OCI-LY1 (cell line): ENCODE measurements at regions not wholly inside any gene's neighbourhood (a gene's known extent, or its start where the extent isn't known, plus 50 kb on each side); places are given as distances from the start of the nearest gene placed in this dataset.
A peak's percentile ranks its signal among the peaks of the same experiment; 100 is the strongest.

Experiments
- H2AFZ ChIP-seq: fragments of 200-600 bp; sonication (generic), shearing (Covaris generic); 2 replicates; pipeline ENCODE4 v1.6.0; 2014; ENCODE audit warnings: antibody characterized with exemption, mild to moderate bottlenecking, low read length
- H3F3A ChIP-seq: fragments of 200-600 bp; sonication (generic), shearing (Covaris generic); 2 replicates; pipeline ENCODE4 v1.6.0; 2014; ENCODE audit warnings: mild to moderate bottlenecking, antibody characterized with exemption, low read length, moderate library complexity; ENCODE audit not compliant: insufficient read depth
- H3K27ac ChIP-seq: fragments of 200-600 bp; sonication (generic); 2 replicates; pipeline ENCODE4 v1.5.1; 2014; ENCODE audit warnings: low read length, mixed run types, mild to moderate bottlenecking, low read depth; ENCODE audit not compliant: poor library complexity, severe bottlenecking
- H3K27me3 ChIP-seq: fragments of 200-600 bp; sonication (generic); 2 replicates; pipeline ENCODE4 v1.6.0; 2014; ENCODE audit warnings: antibody characterized with exemption, mild to moderate bottlenecking, low read length, moderate library complexity; ENCODE audit not compliant: insufficient read depth
- H3K36me3 ChIP-seq: fragments of 200-600 bp; sonication (generic); 2 replicates; pipeline ENCODE4 v1.6.1; 2014; ENCODE audit warnings: mild to moderate bottlenecking, antibody characterized with exemption, low read length, moderate library complexity, mixed read lengths; ENCODE audit not compliant: insufficient read depth
- H3K4me1 ChIP-seq: fragments of 200-600 bp; sonication (generic); 2 replicates; pipeline ENCODE4 v1.5.1; 2014; ENCODE audit warnings: mild to moderate bottlenecking, low read length, moderate library complexity; ENCODE audit not compliant: insufficient read depth, severe bottlenecking
- H3K4me2 ChIP-seq: fragments of 200-600 bp; sonication (generic), shearing (Covaris generic); 2 replicates; pipeline ENCODE4 v1.6.1; 2014; ENCODE audit warnings: low read length
- H3K4me3 ChIP-seq: fragments of 200-600 bp; sonication (generic); 2 replicates; pipeline ENCODE4 v1.5.1; 2014; ENCODE audit warnings: low read length, low read depth, mild to moderate bottlenecking, mixed read lengths; ENCODE audit not compliant: poor library complexity, severe bottlenecking
- H3K79me2 ChIP-seq: fragments of 200-600 bp; shearing (Covaris generic); 2 replicates; pipeline ENCODE4 v1.6.1; 2016; ENCODE audit warnings: mixed run types, low read length, mixed read lengths; ENCODE audit not compliant: insufficient read depth
- H3K9ac ChIP-seq: fragments of 200-600 bp; sonication (generic), shearing (Covaris generic); 2 replicates; pipeline ENCODE4 v1.6.1; 2014; ENCODE audit warnings: mild to moderate bottlenecking, low read length, mixed read lengths
- H3K9me2 ChIP-seq: fragments of 200-600 bp; sonication (generic), shearing (Covaris generic); 2 replicates; pipeline ENCODE4 v1.6.1; 2014; ENCODE audit warnings: low read depth, mild to moderate bottlenecking, low read length, mixed read lengths
- H3K9me3 ChIP-seq: fragments of 200-600 bp; shearing (Covaris generic); 2 replicates; pipeline ENCODE4 v1.6.1; 2014; ENCODE audit warnings: low read length, mixed read lengths
- H4K20me1 ChIP-seq: fragments of 200-600 bp; sonication (generic), shearing (Covaris generic); 2 replicates; pipeline ENCODE4 v1.6.0; 2016; ENCODE audit warnings: mild to moderate bottlenecking, low read length; ENCODE audit not compliant: insufficient read depth
- CTCF ChIP-seq: fragments of 200-600 bp; sonication (generic), shearing (Covaris generic); IDR thresholded peaks from 2 replicates; pipeline ENCODE4 v1.5.1; 2017; ENCODE audit warnings: mild to moderate bottlenecking, antibody characterized with exemption, low read length, moderate library complexity, mixed read lengths
- EZH2 ChIP-seq: fragments of 200-600 bp; sonication (generic), shearing (Covaris generic); IDR thresholded peaks from 2 replicates; pipeline ENCODE4 v1.8.0; 2017; ENCODE audit warnings: borderline replicate concordance, mixed run types, mild to moderate bottlenecking, antibody characterized with exemption, low read length, moderate library complexity, mixed read lengths

DNA sequence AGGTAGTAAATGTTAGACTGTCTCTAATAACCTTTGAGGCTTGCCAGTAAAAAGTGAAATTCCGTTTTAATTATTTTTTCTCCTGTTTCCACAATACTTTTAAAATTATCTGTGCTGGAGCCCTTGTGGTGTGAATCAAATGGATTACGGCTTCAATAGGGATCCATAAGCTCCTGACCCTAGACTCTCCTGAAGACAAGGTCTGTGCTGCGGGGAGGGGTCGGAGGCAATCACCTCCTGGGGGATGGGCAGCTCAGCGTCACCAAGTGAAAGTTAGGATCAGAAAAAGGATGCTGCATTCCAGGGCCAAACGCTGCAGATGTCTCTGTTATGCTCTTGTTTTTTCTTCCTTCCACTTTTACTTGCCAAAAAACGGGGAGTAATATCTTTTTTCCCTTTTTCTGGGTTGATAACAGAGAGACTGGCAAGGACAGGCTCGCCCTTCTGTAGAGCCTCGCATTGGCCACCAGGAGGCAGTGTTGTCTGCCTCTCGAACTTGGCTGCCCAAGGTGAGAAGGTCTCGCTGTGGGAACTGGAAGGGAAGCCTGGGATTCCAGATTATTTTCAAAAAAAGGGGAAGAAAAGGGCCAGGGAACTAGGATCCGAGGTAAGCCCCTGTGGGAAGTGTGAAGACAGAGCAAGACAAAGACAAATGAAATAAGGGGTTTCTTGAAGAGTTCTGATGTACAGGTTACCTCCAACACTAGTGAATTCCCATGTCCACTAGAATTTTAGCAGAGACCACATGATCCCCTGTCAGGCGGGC lies 621.9 kb downstream of the ACTR3B start:
- H3K9ac ChIP-seq: no peak overlapping the region
- no peaks in the 10 kb centered on the region for H3K79me2 ChIP-seq
- H3K36me3 ChIP-seq: no peaks in the 10 kb centered on the region
- H2AFZ ChIP-seq: no peak overlapping the region
- H3K27me3 ChIP-seq: no peaks in the 10 kb centered on the region
- no peak overlapping the region for H3K4me2 ChIP-seq
- H4K20me1 ChIP-seq: no peaks in the 10 kb centered on the region
- H3K9me3 ChIP-seq: no peaks in the 10 kb centered on the region
- H3K27ac ChIP-seq: no peak overlapping the region
- no peaks in the 10 kb centered on the region for H3F3A ChIP-seq
- no peaks in the 10 kb centered on the region for H3K9me2 ChIP-seq
- no peaks in the 10 kb centered on the region for H3K4me1 ChIP-seq
- H3K4me3 ChIP-seq: no peak overlapping the region
- peak; percentile 100 for TF ChIP-seq CTCF
- no peak for TF ChIP-seq EZH2

GRCh38 chr7:153382641-153383101 lies 623.1 kb downstream of the ACTR3B start:
- Histone ChIP-seq H2AFZ (no peak overlapping the region), H3K9me3 (no peaks in the 10 kb centered on the region), H3K79me2 (no peaks in the 10 kb centered on the region)

GRCh38 chr7:153383781-153384180 lies 624.2 kb downstream of the ACTR3B start:
- no peaks in the 10 kb centered on the region for H3F3A ChIP-seq
- no peak overlapping the region for H3K27ac ChIP-seq
- H3K9me2 ChIP-seq: no peaks in the 10 kb centered on the region
- H3K4me1 ChIP-seq: no peaks in the 10 kb centered on the region
- no peak overlapping the region for H2AFZ ChIP-seq
- no peak overlapping the region for H3K4me2 ChIP-seq
- H3K9me3 ChIP-seq: no peaks in the 10 kb centered on the region
- H3K9ac ChIP-seq: no peak overlapping the region
- H3K79me2 ChIP-seq: no peaks in the 10 kb centered on the region
- TF ChIP-seq CTCF (no peak), EZH2 (no peak)
- no peaks in the 10 kb centered on the region for H3K36me3 ChIP-seq
- no peak overlapping the region for H3K4me3 ChIP-seq
- H4K20me1 ChIP-seq: no peaks in the 10 kb centered on the region
- no peaks in the 10 kb centered on the region for H3K27me3 ChIP-seq

More at GRCh38 chr7:153382641-153383101, 623.1 kb downstream of the ACTR3B start:
- Histone ChIP-seq H3K36me3 (no peaks in the 10 kb centered on the region), H3F3A (no peaks in the 10 kb centered on the region), H3K27ac (no peak overlapping the region), H3K9me2 (no peaks in the 10 kb centered on the region), H4K20me1 (no peaks in the 10 kb centered on the region), H3K4me2 (no peak overlapping the region), H3K9ac (no peak overlapping the region), H3K4me1 (no peaks in the 10 kb centered on the region), H3K27me3 (no peaks in the 10 kb centered on the region), H3K4me3 (no peak overlapping the region)
- TF ChIP-seq EZH2 (no peak), CTCF (no peak)
